Stimulated activated CD8-positive, alpha-beta memory T cell treated with anti-CD3 and anti-CD28 coated beads, Interleukin-15, amount 100 ng/mL, for 48 hours (primary cell): ENCODE measurements at regions not wholly inside any gene's neighbourhood (a gene's known extent, or its start where the extent isn't known, plus 50 kb on each side); places are given as distances from the start of the nearest gene placed in this dataset.
"Not testable (repeated sequence)": the region's sequence is repeated elsewhere in the genome, so short reads cannot be mapped to it uniquely, and the experiment has no call there.

Experiments
- DNase-seq, 2 donors: peaks; one replicate each; pipeline ENCODE4 v3.0.0-alpha.2; 2020; ENCODE audit warnings: low read depth in 2 of 2

GRCh38 chr9:96131825-96132224, 170.2 kb downstream of the HSD17B3 start:
- no peak for DNase-seq

DNA sequence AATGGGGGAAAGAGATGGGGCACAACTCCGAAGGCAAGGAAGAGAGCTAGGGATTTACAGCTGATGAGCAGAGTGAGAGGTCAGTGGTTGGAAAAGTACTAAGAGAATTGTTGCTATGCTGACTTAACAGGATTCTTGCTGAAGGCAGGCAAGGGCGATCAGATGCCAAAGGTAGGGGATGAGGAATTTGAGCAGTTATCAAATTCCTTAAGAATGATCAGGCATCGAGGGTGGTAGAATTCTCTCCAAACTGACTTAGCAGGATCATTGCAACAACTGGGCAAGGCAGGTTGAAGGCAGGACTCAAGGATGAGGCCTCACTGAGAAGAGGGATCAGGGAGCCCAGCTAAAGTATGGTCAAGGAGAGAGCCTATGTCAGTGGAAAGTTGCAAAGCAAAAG, 171.0 kb downstream of the HSD17B3 start:
- no peak for DNase-seq

DNA sequence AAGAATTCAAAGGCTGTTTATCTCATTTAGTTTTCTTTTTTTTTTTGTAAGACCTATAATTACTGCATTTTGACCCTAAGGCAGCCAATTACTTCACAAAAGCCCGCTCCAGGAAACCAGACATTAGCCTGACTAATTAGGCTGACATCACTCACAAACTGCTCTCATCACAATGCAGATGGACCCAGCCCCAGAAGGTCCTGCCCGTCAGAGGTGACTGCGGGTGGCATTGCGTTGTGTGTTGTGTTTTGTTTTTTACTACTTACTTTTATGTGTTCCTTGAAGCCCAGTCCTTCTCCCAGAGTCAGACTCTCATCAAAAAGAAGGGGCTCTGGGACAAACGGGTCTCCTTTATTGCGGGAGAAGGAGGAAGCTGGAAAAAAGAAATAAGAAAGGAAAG, 172.2 kb downstream of the HSD17B3 start:
- DNase-seq: no peak

DNA sequence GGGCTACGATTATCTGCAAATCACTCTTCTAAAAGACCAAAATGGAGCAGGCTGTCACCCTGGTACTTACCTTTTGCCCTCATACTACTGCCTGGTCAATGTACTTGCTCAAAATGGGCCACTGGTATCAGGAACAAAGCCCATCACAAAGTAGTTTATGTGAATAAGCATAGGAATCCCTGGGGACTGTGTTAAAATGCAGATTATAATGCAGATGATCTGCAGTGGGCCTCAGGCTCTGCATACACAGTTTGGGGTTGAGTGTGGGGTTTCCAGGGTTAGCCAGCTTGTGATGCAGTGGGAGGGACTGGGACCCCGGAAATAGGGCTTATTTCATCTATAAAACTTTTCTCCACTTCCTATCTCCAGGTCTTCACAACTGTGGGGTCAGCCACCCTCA, 173.1 kb downstream of the HSD17B3 start:
- no peak for DNase-seq

- DNase-seq: no peak
Observed at GRCh38 chr9:96126321-96126881, 175.6 kb downstream of the HSD17B3 start.

GRCh38 chr9:96125624-96126023, 176.4 kb downstream of the HSD17B3 start:
- no peak for DNase-seq

DNA sequence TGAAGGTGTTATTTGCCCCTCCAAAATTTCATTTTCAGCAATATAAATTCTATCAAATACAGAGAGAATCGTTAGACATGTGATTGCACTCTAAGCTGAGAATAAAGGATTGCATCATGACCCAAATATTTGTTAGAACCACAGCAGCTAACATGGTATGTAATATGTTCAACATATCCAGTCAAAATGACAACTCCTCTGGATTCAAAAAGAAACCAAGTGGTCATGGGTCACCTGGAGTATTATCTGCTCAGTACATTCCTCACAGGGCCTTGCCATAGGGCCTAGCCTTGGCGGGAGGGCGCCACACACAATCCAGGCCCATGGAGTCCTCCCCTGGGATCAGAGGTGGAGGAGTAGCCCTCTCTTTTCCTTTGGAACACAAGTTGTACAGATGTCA, 179.2 kb downstream of the HSD17B3 start:
- DNase-seq: no peak

- DNase-seq: no peak
Observed at GRCh38 chr9:96122282-96122681, 179.7 kb downstream of the HSD17B3 start.

DNA sequence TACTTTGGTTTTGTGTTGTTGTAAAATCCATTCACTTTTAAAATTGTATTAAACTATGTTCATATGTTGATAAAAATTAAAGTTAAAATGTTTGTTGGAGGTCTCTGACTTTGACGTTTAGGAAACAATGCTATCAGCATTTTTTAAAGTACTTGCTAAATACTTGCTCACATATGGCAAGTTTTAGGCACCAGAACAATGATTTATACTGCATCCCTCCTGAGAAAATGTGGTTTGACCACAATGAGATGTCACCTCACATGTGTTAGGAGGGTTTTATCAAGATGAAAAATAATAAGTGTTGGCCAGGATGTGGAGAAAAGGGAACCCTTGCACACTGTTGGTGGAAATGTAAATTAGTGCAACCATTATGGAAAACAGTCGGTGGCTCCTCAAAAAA, 180.8 kb downstream of the HSD17B3 start:
- DNase-seq: no peak

GRCh38 chr9:96117398-96118080, 184.4 kb downstream of the HSD17B3 start:
- no peak for DNase-seq

DNA sequence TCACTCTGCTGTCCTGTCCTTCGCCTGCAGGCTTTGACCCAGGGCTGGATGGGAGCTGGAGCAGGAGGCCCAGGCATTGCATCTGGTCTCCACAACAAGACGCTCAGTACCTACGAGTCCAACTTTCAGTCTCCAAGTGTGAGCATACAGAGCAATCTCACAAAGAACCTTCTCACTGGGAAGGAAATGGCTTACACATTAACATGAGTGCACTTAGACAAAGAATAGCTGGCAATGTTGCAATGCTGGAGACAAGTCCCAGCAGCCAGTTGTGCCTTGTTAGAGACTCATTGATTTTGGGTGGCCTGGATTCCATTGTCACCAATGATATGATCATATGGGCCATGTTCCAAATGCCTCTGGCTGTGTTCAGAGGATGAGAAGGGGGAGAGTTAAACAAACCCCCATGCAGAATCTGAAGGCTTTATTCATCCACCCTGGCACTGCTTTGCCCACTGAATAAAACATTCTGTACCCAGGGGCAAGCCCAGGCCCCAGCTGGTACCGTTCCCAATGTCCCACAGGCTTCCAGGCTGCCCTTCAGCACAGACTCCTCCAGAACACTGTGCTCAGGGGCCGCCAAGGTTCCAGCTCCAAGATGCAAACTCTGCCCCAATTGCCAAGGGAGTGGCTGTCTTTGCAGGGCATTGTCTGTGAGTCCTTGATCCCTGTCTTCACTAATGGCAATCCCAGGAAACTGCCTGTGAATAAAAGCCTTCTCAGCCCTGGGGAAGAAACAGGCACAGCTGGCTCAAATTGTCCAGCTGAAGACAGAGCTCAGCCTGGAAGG, 185.5 kb downstream of the HSD17B3 start:
- no peak for DNase-seq

GRCh38 chr9:96115836-96116235, 186.1 kb downstream of the HSD17B3 start:
- no peak for DNase-seq

GRCh38 chr9:96113032-96113431, 188.9 kb downstream of the HSD17B3 start:
- no peak for DNase-seq

GRCh38 chr9:96109680-96110351, 192.2 kb downstream of the HSD17B3 start:
- no peak for DNase-seq

- no peak for DNase-seq
Observed at GRCh38 chr9:96108691-96109380, 193.1 kb downstream of the HSD17B3 start.

GRCh38 chr9:96107436-96107835, 194.5 kb downstream of the HSD17B3 start:
- DNase-seq: no peak

DNA sequence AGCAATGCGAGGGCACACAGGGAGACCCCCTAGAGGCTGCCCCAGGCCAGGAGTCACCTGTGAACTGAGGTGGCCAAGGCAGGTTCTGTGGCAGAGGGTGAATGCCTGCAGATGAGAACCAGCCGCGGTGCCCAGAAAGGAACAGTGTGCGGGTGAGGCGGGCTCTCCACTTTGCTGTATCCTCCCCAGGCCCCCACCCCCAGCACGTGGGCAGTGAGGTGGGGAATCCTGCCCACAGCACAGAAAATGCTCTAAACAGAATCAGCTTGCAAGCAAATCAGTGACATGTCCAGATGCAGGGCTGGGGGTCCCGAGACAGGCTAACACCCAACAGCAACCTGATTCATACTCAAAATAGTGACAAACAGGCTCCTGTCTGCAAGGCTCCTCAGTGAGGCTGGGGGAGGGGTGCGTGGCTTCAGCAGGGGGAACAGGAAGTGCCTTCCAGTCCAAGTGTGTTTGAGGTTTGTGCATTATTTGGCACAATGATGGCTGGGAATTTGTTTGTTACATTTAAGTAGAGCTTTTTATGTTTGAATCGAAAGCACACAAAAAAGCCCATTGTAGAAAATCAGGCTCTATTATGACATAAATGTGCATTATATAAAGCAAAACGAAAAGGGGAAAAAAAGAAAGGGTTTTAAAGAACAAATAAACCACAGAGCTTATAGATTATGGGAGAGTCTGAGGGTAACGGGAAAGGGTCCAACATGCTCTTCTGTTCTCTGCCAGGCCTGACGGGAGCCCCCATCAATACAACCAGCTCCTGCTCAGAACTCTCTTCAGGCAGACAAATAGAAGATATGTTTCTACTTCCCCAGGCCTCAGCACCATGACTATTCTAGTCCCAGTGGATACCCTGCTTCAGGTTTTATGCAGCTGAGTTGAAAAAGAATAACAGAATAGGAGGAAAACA, 201.3 kb downstream of the HSD17B3 start:
- no peak for DNase-seq

DNA sequence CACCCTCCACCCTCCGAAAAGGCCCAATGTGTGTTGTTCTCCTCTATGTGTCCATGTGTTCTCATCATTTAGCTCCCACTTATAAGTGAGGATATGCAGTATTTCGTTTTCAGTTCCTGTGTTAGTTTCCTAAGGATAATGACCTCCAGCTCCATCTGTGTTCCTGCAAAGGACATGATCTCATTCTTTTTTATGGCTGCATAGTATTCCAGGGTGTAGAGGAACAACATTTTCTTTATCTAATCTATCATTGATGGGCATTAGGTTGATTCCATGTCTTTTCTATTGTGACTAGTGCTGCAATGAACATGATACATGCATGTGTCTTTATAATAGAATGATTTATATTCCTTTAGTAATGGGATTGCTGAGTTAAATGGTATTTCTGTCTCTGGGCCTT, 211.3 kb downstream of the HSD17B3 start:
- DNase-seq: not testable (repeated sequence)

- DNase-seq: no peak
Observed at GRCh38 chr9:96089452-96090085, 212.4 kb downstream of the HSD17B3 start.

GRCh38 chr9:96088510-96088909, 213.0 kb downstream of the ERCC6L2 start:
- DNase-seq: no peak
